ENCODE measurements at regions not wholly inside any gene's neighbourhood (a gene's known extent, or its start where the extent isn't known, plus 50 kb on each side); places are given as distances from the start of the nearest gene placed in this dataset.

- no peak overlapping the region for H3K4me3 ChIP-seq (ENCODE audit: low read length)
- no peak for TF ChIP-seq ZNF274 (IDR thresholded peaks at IDR 0.05; ENCODE audit: low read depth, low read length)
Measured at GRCh38 chr9:89804766-89805531, 200.1 kb downstream of the GADD45G start.

GRCh38 chr9:89805571-89806292, 200.9 kb downstream of the GADD45G start:
- no peak for TF ChIP-seq ZNF274 (IDR thresholded peaks at IDR 0.05; ENCODE audit: low read depth, low read length)

GRCh38 chr9:89806371-89807100, 201.7 kb downstream of the GADD45G start:
- no peak for TF ChIP-seq ZNF274 (IDR thresholded peaks at IDR 0.05; ENCODE audit: low read depth, low read length)
- H3K4me3 ChIP-seq (ENCODE audit: low read length), result no peak overlapping the region

More at GRCh38 chr9:89805571-89806292, 200.9 kb downstream of the GADD45G start:
- H3K4me3 ChIP-seq (ENCODE audit: low read length), result no peak overlapping the region

- TF ChIP-seq ZNF274 (IDR thresholded peaks at IDR 0.05; ENCODE audit: low read depth, low read length), result no peak
- H3K4me3 ChIP-seq (ENCODE audit: low read length), result no peak overlapping the region
Measured at GRCh38 chr9:89807101-89807395, 202.2 kb downstream of the GADD45G start.

GRCh38 chr9:89807682-89808075, 202.9 kb downstream of the GADD45G start:
- no peak for TF ChIP-seq ZNF274 (IDR thresholded peaks at IDR 0.05; ENCODE audit: low read depth, low read length)
- no peak overlapping the region for H3K4me3 ChIP-seq (ENCODE audit: low read length)

GRCh38 chr9:89808076-89808755, 203.4 kb downstream of the GADD45G start:
- no peak for TF ChIP-seq ZNF274 (IDR thresholded peaks at IDR 0.05; ENCODE audit: low read depth, low read length)
- no peak overlapping the region for H3K4me3 ChIP-seq (ENCODE audit: low read length)

GRCh38 chr9:89808756-89809181, 204.0 kb downstream of the GADD45G start:
- no peak for TF ChIP-seq ZNF274 (IDR thresholded peaks at IDR 0.05; ENCODE audit: low read depth, low read length)
- no peak overlapping the region for H3K4me3 ChIP-seq (ENCODE audit: low read length)

- no peak for TF ChIP-seq ZNF274 (IDR thresholded peaks at IDR 0.05; ENCODE audit: low read depth, low read length)
Measured at GRCh38 chr9:89810431-89810830, 205.6 kb downstream of the GADD45G start.

GRCh38 chr9:89811356-89811755, 206.5 kb downstream of the GADD45G start:
- no peak for TF ChIP-seq ZNF274 (IDR thresholded peaks at IDR 0.05; ENCODE audit: low read depth, low read length)
- no peak overlapping the region for H3K4me3 ChIP-seq (ENCODE audit: low read length)

More at GRCh38 chr9:89810431-89810830, 205.6 kb downstream of the GADD45G start:
- H3K4me3 ChIP-seq (ENCODE audit: low read length), result no peak overlapping the region

GRCh38 chr9:89811886-89812450, 207.2 kb downstream of the GADD45G start:
- TF ChIP-seq ZNF274 (IDR thresholded peaks at IDR 0.05; ENCODE audit: low read depth, low read length), result no peak
- H3K4me3 ChIP-seq (ENCODE audit: low read length), result no peak overlapping the region

- no peak overlapping the region for H3K4me3 ChIP-seq (ENCODE audit: low read length)
- no peak for TF ChIP-seq ZNF274 (IDR thresholded peaks at IDR 0.05; ENCODE audit: low read depth, low read length)
Measured at GRCh38 chr9:89812556-89813181, 207.9 kb downstream of the GADD45G start.

- TF ChIP-seq ZNF274 (IDR thresholded peaks at IDR 0.05; ENCODE audit: low read depth, low read length), result no peak
Measured at GRCh38 chr9:89813482-89813881, 208.7 kb downstream of the GADD45G start.

GRCh38 chr9:89814340-89815040, 209.7 kb downstream of the GADD45G start:
- no peak overlapping the region for H3K4me3 ChIP-seq (ENCODE audit: low read length)
- TF ChIP-seq ZNF274 (IDR thresholded peaks at IDR 0.05; ENCODE audit: low read depth, low read length), result no peak

More at GRCh38 chr9:89813482-89813881, 208.7 kb downstream of the GADD45G start:
- no peak overlapping the region for H3K4me3 ChIP-seq (ENCODE audit: low read length)

Data from GM08714 (cell line).